HG03378 (cell line): ENCODE measurements at regions not wholly inside any gene's neighbourhood (a gene's known extent, or its start where the extent isn't known, plus 50 kb on each side); places are given as distances from the start of the nearest gene placed in this dataset.

Source experiments
- ATAC-seq: cut with Tn5 transposase; IDR thresholded peaks from one replicate; pipeline ENCODE4 v1.9.1; 2021; ENCODE audit warnings: mild to moderate bottlenecking, moderate library complexity; ENCODE audit not compliant: unreplicated experiment

DNA sequence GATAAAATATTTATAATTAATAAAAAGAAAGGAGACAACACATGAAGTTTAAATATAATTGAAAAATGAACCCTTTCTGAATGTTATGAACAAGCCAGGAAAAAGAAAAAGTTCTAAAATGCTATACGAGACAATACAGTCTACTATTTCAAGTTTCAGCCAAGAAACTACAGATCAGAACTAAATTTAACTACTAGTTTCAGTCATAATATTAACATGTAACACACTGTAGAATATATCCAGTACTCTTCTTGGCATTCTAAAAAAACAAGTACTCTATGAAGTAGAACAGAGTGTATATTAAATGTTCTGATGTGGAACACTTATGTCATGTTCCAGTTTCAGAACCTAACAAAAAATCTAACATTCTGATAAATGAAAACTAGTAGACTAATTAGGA is 679.7 kb downstream of the FAT4 start:
- no peak for ATAC-seq

DNA sequence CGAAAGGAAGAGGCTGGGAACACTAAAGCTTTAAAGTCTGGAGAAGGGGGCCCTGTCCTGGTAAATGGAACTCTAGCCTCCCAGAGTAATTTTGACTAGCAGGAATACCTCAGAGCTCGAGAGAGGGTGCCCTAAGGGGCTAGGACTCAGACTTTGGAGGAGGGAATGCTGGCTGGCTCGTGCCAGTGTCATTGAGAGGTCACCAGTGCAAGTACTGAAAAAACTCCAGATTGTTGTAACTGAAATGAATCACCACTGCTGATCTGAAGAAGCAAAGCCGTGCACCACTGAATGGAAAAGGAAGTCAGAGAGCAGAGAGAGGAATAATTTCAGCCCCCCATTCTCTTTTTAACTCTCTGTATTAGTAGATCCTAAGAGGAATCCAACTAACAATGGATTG is 690.2 kb downstream of the FAT4 start:
- ATAC-seq, result no peak

- no peak for ATAC-seq
Measured at GRCh38 chr4:126007142-126007541, 692.4 kb downstream of the FAT4 start.

DNA sequence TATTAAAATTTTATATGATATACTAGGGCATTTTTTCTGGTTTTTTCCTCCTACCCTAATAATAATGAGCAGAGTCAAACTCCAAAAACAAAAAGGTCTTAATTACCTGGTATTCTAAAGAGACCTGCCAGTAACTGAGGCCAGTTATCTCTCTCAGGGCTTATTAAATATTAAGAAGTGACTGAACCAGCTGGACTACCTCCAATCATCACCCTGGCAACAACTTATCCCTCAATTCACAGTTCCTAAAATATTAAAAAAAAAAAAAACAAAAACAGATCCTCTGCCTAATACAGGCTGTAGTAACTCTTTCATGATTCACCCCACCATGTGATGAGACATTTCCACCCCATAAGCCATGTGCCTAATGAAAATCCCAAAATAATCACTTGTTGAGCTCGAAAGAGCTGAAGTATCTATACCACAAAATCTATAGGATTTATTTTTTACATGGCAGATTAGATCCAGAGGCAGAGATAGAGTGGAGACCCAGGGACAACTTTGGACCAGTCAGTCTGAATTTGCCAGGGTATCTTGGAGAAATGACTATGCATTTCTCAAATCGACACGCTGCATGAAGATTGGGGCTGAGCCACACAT is 698.0 kb downstream of the FAT4 start:
- ATAC-seq, result no peak

DNA sequence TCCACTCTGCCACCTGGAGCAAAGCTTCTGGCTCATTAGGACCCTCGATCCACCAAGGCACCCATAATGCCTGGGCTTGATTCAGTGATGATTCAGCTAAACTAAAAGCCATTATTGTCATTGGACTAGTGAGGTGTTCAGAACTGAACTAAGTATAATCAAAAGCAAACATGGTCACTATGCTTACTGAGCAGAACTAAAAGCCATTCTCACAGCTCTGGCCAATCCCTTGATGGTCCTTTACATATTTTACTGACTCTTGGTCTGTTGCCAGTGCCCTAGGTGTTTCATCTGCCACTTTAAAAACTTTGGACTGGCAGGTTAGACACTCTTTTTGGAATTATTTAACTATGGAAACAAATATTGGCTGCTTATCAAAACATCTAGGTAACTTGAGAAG is 703.5 kb downstream of the FAT4 start:
- ATAC-seq, result no peak

GRCh38 chr4:126023896-126024295 is 709.1 kb downstream of the FAT4 start:
- no peak for ATAC-seq

GRCh38 chr4:126027601-126028000 is 712.8 kb downstream of the FAT4 start:
- ATAC-seq, result no peak

DNA sequence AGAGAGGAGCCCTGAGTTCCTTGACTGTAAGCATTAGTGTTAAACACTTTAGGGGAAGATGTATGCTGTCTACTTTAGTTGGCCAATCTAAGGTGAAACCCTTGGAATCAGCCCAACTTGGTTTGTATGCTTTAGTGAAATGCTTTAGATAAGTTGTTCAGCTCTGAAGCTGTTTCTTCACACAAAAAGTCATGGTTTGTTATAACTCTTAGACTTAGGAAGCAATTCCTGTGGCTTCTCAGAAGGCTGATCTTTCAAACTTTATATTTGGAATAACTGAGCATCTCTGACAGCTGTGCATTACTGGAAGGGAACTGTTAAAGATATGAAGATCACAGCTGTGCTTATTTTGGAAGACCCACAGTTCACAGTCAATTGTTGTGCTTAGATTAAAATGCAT is 714.1 kb downstream of the FAT4 start:
- no peak for ATAC-seq

GRCh38 chr4:126037231-126037630 is 722.5 kb downstream of the FAT4 start:
- ATAC-seq, result no peak

GRCh38 chr4:126038502-126039144 is 723.9 kb downstream of the FAT4 start:
- ATAC-seq, result no peak

GRCh38 chr4:126046081-126046614 is 731.4 kb downstream of the FAT4 start:
- ATAC-seq, result no peak

DNA sequence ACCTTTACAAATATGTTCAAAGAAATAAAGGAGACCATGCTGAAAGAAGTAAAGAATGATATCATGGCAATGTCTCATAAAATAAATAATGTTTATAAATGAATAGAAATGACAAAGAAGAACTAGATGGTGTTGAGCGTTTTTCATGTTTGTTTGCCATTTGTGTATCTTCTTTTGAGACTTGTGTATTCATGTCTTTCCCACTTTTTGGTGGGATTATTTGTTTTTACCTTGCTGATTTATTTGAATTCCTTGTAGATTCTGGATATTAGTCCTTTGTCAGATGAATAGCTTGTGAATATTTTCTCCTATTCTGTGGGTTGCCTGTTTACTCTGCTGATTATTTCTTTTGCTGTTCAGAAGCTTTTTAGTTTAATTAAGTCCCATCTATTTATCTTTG is 732.4 kb downstream of the FAT4 start:
- ATAC-seq, result no peak

GRCh38 chr4:126051689-126052424 is 737.1 kb downstream of the FAT4 start:
- ATAC-seq, result no peak

GRCh38 chr4:126056116-126056650 is 741.4 kb downstream of the FAT4 start:
- ATAC-seq, result no peak

DNA sequence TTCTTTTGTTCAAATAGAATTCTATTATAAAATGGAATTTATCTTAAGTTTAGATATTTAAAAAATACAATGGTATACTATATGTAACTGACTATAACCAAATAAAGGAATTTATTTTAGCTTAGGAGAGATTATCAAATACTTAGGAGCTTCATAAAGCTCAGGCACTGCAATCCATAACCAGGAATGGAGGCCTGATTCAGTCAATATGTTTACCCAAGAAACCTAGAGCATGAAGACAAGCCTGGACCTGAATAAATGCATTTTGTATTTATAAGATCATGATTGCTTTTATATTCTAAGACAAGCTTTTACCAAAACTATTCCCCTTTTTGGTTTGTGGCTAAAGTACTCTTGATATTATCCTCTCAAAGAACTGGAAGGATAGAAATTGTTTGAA is 742.6 kb downstream of the FAT4 start:
- no peak for ATAC-seq

- ATAC-seq, result no peak
Measured at GRCh38 chr4:126058596-126058995, 743.8 kb downstream of the FAT4 start.

GRCh38 chr4:126061655-126062054 is 746.9 kb downstream of the FAT4 start:
- ATAC-seq, result no peak

DNA sequence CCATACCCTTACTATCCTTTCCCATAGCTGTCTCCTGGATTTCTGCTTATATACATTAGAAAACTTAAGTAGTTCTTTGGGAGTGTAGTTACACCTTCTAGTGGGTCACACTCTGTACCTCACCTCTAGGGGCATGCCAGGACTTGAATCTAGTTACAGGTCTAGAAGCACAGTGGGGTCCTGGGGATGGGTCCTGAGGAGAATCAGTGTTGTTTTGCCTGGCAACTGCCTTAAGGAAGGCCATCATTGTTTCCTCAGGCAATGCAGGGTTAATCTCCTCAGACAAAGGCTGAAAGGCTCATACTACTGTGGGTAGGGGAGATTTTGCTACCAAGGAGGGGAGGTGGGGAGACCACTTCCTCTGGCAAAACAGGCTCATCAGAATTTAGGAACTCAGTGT is 750.3 kb downstream of the FAT4 start:
- ATAC-seq, result no peak

DNA sequence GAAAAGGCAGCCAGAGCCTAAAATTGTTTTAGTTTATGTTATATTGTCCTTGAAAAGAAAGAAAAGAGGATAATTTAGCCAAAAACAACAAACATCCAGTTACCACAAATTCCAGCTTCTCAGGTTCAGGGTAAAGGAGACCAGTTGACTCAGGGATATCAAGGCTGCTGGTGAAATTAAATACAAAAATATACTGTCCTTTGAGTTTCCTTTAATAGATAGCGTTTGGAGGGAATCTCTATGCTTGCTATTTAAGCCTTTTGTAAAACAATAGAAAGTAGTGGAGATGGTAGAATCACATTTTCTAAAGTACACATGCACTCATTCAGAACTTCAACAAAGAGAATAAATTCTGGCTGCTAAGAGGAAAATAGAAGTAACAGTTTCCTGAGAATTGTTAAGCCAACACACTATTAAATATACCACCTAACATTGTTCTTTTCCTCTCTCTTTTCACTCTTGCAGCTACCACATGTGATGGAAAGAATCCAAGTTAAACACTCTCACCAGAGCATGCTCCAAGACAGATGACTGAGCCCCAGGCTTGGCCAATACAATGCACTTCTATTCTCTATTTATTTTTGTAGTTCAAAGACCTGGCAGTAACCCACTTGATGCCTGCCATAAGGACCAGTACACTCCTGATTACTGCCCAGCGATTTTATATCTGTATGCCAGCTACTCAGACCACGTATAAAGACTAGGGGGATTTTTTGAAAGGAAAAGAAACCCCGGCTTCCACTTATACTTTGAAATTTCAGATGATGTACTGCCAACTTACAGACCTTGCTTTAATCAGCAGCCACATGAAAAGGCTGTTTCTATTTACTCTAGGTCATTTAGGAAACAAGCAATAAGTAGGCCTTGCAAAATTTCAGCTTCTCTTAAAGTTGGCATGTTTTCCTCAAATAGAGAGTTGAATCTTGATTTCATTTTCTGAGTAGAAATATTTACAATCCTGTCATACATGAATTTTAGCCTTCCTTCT is 756.9 kb downstream of the FAT4 start:
- ATAC-seq, result no peak

GRCh38 chr4:126081336-126081735 is 766.6 kb downstream of the FAT4 start:
- ATAC-seq, result no peak

- ATAC-seq, result no peak
Measured at GRCh38 chr4:126086041-126086440, 771.3 kb downstream of the FAT4 start.
